GM04504 (cell line): ENCODE measurements at regions not wholly inside any gene's neighbourhood (a gene's known extent, or its start where the extent isn't known, plus 50 kb on each side); places are given as distances from the start of the nearest gene placed in this dataset.
"Not testable (repeated sequence)": the region's sequence is repeated elsewhere in the genome, so short reads cannot be mapped to it uniquely, and the experiment has no call there.

Experiments
- DNase-seq: peaks from one replicate; pipeline ENCODE4 v3.0.0-alpha.2; 2012; ENCODE audit warnings: low read depth

DNA sequence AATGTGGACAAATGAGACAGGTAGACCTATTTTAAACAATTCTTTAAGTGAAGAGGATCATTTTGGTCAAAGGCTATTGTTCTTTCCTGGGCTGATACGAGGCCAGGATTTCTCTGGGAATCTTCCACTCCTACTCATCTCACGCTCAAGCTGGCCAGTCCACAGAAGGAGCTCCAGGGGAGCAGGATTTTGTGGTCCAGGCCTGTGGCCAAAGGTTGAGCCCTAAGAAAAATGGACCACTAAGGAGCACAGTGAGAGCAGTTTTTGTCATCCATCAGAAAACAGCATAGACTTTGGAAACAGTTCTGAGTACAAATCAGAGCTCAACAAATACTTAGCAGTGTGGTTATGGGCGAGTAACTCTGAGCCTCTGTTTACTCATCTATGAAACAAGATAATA, 260.2 kb upstream of the RUNX1 start:
- DNase-seq, result no peak

DNA sequence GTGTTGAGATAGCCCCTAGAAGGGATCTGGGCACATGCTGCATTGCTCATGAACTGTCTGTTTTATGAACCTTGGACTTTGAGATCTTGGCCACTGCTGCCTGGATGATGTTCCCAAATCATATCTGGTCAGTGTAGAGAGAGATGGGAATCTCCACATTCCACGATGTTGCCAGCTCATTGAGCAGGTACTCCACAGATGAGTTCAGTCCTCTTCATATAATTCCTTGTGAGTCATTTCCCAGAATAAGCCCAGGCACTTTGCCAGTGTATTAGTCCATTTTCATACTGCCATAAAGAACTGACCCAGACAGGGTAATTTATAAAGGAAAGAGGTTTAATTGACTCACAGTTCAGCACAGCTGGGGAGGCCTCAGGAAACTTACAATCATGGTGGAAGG, 254.0 kb upstream of the RUNX1 start:
- DNase-seq, result peak; percentile 90

DNA sequence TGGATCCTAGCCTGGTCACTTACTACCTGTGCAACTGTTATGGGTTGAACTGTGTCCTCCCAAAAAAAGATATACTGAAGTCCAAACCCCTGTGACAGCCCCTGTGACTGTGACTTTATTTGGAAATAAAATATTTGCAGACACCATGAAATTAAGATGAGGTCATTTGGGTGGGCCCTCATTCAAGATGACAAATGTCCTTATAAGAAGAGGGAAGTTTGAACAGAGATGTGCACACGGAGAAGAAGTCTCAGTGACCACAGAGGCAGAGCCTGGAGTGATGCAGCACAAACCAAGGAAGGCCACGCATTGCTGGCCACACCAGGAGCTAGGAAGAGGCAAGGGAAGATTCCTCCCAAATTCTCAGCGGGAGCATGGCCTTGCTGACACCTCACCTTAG, 249.7 kb upstream of the RUNX1 start:
- DNase-seq, result no peak

DNA sequence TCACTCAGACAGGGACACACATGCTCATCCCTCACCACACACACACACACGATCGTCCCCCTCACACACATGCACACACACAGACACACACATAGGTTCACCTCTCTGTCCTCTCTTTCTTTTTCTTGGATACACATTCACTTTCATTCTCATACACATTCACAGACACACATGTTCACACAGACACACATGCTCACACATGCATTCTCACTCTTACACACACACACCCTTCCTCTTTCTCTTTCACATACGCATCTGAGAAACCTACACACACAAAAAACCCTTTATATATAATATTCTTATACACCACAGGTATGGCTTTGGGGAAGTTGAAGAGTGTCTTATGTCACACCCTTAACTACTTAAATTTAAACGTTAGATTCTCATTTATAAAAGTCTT, 248.6 kb upstream of the RUNX1 start:
- DNase-seq, result no peak

DNA sequence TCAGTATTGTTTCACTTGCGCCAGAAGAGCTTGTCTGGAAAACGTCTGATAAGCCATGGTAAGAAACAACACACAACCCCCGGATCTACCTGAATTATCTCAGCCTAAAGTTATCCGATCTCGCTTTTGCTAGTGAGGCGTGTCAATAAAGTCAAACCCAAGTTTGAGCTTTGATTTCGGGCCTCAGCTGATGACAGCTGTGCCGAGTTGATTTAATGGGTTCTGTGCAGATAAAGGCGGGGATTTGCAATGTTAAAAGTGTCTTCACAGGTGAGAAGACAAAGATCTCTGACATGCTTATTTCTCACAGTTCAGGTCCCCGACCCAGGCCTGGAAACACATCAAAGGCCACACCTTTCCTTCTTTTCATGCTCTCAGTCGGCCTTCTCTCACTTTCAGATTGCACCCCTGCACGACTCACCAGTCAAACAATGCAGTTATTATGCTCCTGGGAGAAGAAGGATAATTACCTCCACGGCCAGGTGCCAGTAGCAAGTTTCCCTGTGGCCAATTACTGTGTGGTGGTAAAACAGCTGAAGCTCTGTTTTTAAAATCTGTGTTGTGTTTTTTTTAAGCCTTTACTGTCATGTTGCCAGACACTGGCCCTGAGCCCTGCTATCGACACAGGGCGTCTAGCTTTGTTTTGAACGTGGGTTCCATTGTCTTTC, 245.3 kb upstream of the RUNX1 start:
- DNase-seq, result no peak

DNA sequence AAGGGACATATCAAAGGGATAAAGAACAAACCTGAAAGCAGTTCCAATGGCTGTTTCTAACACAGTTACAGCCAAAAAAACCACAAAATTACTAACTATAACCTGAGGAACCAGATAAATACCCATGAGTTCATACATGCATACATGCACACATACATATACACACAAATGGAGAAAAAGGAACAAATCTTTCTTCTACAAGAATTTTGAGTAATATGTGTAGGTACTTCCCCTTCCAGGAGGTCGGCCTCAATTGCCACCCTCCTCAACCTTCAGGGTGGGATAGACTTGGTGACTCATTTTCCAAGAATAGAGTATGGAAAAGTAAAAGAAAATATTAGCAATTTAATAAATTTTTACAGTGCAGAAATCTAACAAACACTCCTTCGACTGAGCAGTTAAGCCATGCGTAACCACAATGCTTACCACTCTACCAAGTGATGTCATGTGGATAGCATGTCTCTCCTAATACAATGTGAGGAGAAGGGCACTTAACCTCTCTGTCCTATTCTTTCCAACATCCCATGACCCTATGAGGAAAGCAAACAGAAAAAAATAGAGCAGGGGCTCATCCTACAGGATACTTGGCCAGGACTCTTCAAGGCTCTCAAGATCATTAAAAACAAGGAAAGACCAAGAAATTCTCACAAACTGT, 243.0 kb upstream of the RUNX1 start:
- DNase-seq, result no peak

DNA sequence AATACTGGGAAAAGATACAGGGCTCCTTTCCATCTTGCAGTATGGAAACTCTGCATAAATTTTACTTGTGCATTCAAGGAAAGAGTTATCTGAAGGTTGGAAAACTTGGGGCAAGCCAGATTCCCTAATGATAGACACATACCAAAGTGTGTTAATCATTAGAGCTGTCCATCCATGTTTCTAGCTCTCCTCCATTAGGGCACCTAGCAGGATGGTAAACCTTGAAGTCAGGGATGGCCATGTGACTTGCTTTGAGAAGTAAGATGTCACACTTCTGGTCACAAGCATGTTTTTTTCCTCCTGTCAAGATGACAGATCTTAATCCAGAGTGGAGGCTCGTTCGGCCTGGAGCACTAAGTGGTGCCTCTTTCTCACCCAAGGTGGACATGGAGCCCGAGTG, 241.9 kb upstream of the RUNX1 start:
- no peak for DNase-seq

DNA sequence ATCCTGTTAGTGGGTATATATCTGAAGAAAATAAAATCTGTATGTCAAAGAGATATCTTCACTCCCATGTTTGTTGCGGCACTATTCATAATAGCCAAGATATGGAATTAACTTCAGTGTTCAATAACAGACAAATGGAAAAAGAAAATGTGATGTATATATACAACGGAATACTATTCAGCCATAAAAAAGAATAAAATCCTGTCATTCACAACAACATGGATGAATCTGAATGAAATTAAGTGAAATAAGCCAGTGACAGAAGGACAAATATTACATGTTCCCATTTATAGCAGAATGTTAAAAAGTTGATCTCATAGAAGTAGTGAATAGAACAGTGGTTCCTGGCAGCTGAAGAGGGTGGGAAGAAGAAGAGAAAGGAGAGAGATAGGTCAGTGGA, 239.1 kb upstream of the RUNX1 start:
- no peak for DNase-seq

DNA sequence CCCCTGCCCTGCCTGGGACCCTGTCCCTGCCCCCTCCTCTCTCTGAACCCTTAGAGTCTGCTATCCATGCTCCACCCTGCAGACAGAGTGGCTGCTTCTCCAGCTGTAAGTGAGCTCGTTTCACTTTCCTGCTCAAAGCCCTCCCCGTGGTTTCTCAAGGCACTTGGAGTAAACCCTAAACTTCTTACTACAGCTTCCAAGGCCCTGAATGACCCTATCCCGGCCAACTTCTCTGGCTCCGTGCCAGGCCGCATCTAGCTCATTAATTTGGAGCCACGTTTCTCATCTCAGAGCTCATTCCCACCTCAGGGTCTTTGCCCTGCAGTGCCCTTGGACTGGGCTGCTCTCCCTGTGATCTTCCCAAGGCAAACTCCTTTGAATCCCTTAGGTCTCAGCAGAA, 235.1 kb upstream of the RUNX1 start:
- no peak for DNase-seq

DNA sequence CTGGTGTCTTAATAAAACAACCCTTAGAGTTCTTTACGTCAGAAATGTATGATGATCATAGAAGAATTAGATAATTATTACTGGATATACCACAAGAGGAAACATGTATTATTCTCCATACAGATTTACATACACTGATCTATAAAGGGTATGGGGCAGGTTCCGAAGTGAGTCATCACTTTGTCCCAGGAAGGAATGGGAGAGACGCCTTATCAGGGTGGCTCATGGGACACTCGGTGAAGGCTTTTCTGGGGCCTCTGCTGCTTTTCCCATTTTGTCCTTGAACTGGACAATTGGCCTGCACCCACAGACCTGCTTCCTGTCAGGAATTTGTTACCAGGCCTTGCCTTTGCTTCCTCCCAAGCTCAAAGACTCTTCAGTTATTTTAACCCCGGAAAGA, 233.8 kb upstream of the RUNX1 start:
- no peak for DNase-seq

DNA sequence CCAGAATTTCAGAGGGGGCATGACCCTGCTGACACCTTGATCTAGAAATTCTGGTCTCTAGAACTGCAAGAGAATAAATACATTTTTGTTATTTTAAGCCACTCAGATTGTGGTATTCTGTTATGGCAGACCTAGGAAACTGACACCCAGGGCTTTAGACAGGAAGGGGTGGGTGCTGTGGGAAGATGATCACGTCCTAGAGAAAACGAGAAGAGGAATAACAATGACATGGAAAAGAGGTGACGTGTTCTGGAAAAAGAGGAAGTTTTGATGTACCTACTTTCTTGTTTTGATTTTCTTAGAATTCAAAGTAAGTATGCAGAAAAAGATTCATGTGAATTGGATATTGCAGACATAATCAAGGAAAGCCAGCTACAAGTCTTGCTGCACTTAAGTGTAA, 232.9 kb upstream of the RUNX1 start:
- DNase-seq, result no peak

DNA sequence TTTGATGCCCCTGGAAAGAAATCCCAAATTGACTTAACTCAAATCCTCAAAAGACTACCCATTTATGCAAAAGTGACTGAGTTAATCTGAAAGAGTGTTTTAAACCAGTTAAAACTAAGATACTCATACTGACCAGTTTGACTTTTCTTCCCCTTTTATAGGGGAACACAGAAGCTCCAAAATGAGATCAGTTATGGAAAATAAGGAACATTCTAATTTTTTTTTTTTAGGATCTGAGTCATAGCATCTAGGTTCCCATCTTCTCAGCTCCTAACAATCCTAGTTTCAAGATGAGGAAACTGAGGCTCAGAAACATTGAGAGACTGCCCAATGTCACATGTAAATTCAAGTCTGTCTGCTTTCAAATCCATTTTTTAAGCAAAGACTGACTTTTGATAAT, 231.1 kb upstream of the RUNX1 start:
- no peak for DNase-seq

DNA sequence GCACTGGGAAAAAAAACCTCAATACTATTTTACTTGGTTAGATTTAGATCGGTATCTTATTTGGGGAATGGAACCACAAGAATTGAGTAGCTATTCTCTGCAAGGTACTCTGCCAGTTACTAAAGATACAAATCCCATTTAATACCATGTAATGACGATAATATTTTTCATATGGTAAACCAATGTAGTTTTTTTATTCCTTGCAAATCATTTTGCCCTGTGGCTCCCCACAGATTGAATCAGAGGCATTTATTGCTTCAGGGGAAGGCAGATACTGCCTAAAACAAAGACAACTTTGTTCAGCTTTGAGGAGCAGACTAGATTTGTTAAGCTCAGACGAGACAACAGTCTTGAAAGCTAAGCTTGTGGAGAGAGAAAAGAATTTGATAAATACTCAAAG, 226.7 kb upstream of the RUNX1 start:
- DNase-seq, result no peak

DNA sequence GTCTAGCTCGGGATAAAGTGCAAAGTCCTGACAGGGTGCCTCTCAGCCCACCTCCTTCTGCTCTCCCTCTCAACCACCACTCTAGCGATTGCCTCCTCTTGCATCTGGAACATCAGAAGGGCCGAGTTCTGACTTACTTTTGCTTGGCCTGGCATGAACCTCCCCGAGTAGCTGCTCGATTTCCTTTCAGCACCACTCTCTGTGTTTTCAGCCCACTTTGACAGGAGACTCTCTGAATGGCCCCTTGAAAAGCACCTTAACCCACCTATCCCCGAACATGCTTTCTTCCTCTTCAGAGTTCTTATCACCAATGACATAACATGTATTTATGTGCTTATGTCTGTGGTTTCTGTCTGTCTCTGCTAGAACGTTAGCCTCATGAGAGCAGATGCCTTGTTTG, 225.8 kb upstream of the RUNX1 start:
- DNase-seq, result no peak

DNA sequence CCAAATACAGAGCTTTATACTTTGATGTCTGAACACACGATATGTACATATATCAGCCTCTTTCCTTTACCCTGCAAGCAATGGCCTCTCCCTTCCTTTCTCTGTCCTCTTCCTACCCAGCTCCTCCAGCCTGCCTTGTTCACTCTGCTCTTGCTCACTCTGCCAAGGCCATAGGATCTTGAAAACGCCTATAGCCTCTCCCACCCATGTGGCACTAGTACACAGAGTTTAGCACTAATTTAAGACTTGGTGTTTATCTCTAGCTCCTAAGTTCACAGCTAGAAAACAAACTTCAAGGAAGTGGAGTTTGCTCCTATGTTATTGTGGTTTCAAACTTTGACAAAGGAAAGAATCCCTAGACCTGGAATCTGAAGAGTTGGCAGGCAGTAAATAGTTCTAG, 225.0 kb upstream of the RUNX1 start:
- no peak for DNase-seq

DNA sequence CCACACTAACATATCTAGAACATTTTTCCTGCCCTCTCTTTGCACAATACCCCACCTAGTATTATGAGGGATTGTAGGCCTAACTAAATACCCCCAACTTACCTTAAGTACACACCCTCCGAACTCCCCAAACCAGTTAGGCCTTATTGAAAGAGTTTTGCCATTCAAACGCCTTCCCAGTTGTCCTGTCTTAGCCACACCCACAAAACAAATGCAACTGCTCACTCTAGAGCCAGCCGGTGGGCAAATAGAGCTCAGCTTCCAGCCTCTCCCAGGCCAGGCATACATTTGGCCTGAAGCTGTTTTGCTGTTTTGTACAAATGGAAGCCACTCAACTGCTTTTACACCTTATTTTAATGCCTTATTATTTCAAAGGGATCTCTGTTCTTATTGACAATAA, 224.2 kb upstream of the RUNX1 start:
- no peak for DNase-seq

DNA sequence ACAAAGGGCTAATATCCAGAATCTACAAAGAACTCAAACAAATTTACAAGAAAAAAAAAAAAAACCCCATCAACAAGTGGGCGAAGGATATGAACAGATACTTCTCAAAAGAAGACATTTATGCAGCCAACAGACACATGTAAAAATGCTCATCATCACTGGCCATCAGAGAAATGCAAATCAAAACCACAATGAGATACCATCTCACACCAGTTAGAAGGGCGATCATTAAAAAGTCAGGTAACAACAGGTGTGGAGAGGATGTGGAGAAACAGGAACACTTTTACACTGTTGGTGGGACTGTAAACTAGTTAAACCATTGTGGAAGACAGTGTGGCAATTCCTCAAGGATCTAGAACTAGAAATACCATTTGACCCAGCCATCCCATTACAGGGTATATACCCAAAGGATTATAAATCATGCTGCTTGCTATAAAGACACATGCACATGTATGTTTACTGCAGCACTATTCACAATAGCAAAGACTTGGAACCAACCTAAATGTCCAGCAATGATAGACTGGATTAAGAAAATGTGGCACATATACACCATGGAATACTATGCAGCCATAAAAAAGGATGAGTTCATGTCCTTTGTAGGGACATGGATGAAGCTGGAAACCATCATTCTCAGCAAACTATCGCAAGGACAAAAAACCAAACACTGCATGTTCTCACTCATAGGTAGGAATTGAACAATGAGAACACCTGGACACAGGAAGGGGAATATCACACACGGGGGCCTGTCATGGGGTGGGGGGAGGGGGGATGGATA, 222.4 kb upstream of the RUNX1 start:
- not testable (repeated sequence) for DNase-seq

DNA sequence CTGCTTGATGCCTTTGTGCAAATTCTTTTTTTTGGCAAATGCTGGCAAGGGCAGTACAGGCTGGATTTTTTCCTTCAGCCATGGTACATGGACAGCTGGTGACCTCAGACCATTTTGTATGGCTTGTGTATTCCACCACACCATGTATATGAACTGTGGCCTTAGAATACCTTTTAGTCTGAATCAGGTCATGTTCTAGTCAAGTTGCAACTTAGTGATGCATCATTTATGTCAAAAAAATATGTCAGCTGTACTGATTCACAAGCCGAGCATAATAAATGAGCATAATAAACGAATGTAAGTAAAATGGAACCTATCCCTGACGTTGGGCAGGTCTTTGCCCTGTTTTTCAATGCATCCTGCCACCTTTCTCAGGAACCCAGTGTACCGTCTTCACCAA, 219.7 kb upstream of the RUNX1 start:
- DNase-seq, result no peak

DNA sequence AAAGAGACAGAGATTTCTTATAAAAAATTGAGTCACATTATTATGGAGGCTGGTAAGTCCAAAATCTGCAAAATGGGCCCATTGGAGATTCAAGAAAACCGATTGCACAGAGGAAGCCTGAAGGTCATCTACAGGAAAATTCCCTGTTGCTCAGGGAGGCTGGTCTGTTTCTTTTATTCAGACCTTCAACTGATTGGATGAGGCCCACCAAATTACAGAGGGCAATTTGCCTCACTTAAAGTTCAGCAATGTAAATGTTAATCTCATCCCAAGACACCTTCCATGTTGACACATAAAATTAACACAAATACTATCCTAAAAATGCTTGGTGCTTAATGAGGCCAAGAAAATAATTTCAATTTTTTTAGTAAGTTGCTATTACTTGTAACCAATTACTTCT, 219.2 kb upstream of the RUNX1 start:
- no peak for DNase-seq

DNA sequence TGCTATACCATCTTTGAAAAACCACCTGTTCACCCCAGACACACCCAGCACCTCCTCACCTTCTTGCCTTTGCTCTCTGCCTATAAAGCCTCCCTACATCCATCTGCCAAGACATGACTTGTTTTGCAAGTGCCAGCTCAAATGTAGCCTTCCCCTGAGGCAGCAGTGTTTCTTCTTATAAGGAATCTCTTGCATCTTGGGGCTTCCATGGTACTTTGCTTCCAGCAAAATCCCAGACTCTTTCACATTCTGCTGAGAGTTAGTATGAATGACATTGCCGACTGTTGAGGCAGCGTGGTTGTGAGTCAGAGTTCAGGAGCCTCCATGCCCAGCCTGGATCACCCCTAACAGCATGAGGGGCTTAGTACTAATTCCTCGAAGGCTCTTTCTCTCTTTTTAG, 217.4 kb upstream of the RUNX1 start:
- no peak for DNase-seq

DNA sequence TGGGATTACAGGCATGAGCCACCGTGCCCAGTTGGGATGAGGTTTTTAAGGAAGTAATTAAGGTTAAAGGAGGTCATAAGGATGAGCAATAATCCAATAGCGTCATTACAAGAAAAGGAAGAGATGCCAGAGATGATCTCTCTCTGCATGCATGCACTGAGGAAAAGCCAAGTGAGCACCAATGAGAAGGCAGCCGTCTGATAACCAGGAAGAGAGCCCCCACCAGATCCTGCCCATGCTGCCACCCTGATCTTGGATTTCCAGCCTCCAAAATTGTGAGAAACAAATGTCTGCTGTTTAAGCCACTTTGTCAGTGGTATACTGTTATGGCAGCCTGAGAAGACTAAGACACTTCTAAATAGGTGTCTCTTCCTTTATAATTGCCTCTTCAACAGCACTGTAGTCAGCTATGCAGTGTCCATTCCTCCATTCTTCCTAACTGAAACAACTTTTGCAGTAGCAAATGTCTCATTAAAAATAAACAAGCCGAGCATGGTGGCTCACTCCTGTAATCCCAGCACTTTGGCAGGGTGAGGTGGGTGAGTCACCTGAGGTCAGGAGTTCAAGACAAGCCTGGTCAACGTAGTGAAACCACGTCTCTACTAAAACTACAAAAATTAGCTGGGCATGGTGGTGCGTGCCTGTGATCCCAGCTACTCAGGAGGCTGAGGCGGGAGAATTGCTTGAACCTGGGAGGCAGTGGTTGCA, 216.2 kb upstream of the RUNX1 start:
- DNase-seq, result no peak

DNA sequence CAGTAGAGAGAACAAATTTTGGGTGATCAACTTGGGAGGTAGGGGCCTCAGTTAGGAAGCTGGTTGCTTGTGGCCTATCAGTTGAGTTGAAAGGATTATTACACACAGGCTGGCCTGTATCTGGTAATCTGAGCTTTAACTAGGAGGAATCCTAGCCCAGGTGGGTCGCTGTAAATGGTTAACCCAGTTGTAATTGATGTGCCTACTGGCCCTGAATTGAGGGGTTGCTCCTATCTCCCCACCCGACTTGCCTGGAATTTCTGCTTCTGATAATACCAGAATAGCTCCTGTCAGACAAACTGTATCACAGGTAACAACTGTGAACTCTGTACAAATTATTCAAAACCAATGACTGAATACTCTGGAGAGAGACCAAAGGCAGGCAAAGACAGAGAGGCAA, 210.4 kb upstream of the RUNX1 start:
- no peak for DNase-seq

DNA sequence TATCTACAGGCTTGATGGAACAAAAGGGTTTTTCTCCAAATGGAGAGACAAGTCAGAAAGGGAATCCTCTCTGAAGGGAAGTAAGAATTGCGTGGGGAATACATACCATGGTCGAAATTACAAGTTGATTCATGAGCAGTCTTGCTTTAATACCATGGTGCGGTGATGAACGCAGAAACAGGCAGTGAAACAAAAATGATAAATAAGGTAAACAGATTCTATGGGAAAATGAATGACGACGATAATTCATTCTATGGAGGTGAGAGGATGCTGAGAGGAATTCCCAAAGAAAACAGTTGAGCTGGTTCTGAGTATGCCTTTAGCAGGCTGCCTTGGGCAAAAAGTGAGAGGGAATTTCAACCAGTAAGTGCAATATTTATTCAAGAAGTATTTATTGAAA, 209.4 kb upstream of the RUNX1 start:
- DNase-seq, result no peak
